Ovary (tissue), 3 donors: ENCODE measurements at regions not wholly inside any gene's neighbourhood (a gene's known extent, or its start where the extent isn't known, plus 50 kb on each side); places are given as distances from the start of the nearest gene placed in this dataset.

Source experiments
- CTCF ChIP-seq, 3 donors: fragments of 450-650 bp in 2 of 3; fragments of 200-600 bp in 1 of 3; IDR thresholded peaks; one replicate each; pipeline versions ENCODE4 v1.5.1 to v1.8.0; 2016 to 2022; ENCODE audit warnings: antibody characterized with exemption in 3 of 3, mild to moderate bottlenecking in 1 of 3
- EP300 ChIP-seq: sonication (generic); formaldehyde crosslinking; IDR thresholded peaks from one replicate; pipeline ENCODE4 v1.6.1; 2017; ENCODE audit warnings: antibody characterized with exemption
- POLR2A ChIP-seq: fragments of 450-650 bp; IDR thresholded peaks from one replicate; pipeline ENCODE4 v1.6.1; 2017; ENCODE audit warnings: antibody characterized with exemption, mild to moderate bottlenecking, moderate library complexity
- donor health status: DM: no; HTN: no; CAD: no.

GRCh38 chr4:11106190-11106589 lies 322.5 kb downstream of the HS3ST1 start:
- no peak for TF ChIP-seq POLR2A
- no peak for TF ChIP-seq CTCF (IDR thresholded peaks at IDR 0.05)
- TF ChIP-seq EP300, result no peak
